Inflammatory macrophage treated with lipopolysaccharide for 4 hours (primary cell): ENCODE measurements at regions not wholly inside any gene's neighbourhood (a gene's known extent, or its start where the extent isn't known, plus 50 kb on each side); places are given as distances from the start of the nearest gene placed in this dataset.
"Not testable (repeated sequence)": the region's sequence is repeated elsewhere in the genome, so short reads cannot be mapped to it uniquely, and the experiment has no call there.

Experiments used
- DNase-seq: peaks from one replicate; pipeline ENCODE4 v3.0.0-alpha.2; 2020

GRCh38 chr14:56990991-56991627 lies 180.8 kb upstream of the OTX2 start:
- DNase-seq: not testable (repeated sequence)

- no peak for DNase-seq
Measured at GRCh38 chr14:56989359-56989758, 179.1 kb upstream of the OTX2 start.

DNA sequence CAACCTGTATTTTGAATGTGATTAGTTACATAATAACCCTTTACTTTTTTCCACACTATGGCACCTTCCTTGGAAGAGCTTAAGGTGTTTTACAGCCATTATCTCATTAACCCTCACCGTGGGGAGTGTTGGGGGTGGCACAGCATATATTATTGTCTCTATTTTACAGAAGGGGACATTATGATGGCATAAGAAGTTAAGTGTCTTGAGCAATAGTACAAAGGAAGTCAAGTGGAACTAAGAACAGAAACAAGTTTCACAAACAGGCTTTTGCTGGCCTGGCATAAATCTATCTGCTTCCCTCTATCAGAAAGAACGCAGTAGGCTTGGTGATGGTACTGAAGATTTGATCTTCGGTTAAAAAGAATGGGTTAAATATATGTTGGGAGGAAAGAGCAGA lies 169.7 kb upstream of the OTX2 start:
- DNase-seq: no peak

GRCh38 chr14:56976211-56976610 lies 165.9 kb upstream of the OTX2 start:
- no peak for DNase-seq

DNA sequence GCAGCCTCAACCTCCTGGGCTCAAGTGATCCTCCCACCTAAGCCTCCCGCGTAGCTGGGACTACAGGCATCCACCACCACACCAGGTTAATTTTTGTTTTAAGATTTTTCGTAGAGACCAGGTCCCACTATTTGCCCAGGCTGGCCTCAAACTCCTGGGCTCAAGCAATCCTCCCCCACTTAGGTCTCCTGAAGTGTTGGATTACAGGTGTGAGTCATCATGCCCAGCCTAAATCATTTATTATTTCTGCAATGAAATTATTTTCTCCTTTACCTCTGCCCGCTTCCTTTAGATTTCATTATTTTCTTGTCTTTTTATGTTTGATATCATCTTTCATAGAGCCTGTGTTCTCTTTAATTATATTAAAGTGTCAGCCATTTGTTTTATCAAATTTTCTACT lies 165.2 kb upstream of the OTX2 start:
- no peak for DNase-seq

- DNase-seq: no peak
Measured at GRCh38 chr14:56972948-56973347, 162.7 kb upstream of the OTX2 start.

DNA sequence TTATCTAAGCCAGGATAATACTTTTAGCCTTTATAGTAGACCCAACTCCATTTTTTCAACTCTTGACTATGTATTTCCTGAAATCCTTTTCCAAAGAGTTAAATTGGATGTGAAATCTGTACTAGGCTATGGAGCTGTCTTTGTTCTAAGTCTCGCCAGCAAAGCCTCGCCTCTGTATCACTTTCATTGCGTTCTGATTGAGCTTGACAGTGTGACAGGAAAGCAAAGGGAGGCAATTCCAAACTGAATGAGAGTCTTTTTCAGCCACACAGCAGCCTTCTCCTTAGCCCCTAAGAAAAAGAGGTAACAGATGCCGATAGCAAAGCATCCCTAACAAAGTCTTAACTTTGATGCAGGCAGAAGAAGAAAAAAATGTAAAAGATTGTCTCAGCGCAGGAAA lies 154.6 kb upstream of the OTX2 start:
- no peak for DNase-seq

GRCh38 chr14:56963381-56963780 lies 153.1 kb upstream of the OTX2 start:
- no peak for DNase-seq

- no peak for DNase-seq
Measured at GRCh38 chr14:56962444-56963080, 152.3 kb upstream of the OTX2 start.

GRCh38 chr14:56959869-56960268 lies 149.6 kb upstream of the OTX2 start:
- DNase-seq: no peak

DNA sequence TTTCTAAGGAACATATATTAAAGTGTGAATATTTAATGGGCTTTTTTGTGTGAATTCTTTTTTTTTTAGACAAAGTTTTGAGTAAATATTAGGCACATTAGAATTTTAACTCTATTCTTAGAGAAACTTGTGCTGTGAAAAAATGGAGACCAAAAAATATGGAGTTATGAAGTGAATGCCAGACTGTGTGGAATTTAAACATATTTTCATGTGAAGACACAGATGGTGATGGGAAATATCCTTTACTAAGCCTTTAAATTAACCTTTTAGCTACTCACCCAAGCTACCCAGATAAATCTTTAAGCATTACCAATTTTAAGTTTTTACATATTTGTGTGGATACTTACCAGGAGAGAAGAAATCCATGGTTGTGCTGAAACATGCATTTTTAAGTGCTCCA lies 148.8 kb upstream of the OTX2 start:
- no peak for DNase-seq

DNA sequence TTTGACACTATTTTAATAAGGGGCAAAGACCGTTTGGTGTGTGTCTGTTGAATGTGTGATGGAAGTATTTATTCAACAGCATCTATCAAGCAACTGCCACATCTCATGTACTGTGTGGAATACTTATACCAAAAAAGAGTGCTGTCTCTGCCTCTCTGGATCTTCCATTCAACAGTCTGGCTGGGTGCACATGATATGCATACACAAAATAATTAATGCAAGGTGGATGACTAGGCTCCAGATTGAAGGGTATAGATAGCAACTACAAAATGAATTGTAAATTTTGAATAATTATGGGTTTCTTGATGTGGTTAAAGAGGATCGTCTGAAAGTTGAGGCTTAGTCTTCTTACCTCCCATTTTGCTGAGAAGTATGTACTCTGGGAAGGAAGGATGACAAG lies 145.9 kb upstream of the OTX2 start:
- DNase-seq: no peak

GRCh38 chr14:56955745-56956144 lies 145.5 kb upstream of the OTX2 start:
- DNase-seq: no peak

GRCh38 chr14:56953884-56954283 lies 143.6 kb upstream of the OTX2 start:
- no peak for DNase-seq

GRCh38 chr14:56952766-56953473 lies 142.6 kb upstream of the OTX2 start:
- no peak for DNase-seq

- DNase-seq: no peak
Measured at GRCh38 chr14:56949828-56950227, 139.5 kb upstream of the OTX2 start.

DNA sequence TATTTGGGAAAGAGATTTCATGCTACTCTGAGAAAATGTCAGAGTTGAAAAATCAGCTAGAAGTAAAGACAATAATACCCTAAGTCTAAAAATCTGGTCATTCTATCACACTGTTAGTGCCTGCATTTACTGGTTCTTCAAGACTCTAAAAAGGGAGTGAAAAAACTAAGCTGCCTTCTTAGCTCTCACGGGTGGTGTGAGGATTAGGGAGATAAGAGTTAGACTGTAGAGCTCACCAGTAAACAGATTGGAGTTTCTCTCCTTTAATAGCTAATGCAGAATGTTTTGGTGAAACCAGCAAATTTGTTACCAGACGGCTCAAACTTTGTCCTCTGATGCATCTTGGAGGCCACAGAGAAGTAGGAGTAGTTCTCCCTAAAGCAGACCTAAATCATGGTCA lies 135.0 kb upstream of the OTX2 start:
- no peak for DNase-seq

DNA sequence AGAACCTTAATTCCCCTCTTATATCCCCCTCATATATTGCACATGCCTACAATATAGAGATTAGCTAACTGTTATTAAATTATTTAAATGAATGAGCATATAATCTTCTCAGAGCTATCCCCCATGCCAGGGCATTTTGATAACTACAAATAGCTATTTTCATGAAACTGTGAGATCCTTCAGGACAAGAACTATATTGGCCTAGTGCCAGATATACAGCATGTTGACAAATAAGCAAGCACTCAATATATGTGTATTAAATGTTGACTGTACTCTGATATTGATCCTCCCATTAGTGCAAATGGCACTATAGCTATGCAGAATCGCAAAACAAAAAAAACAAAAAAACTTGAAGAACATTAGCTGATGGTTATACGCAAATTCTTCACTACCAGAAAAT lies 134.1 kb upstream of the OTX2 start:
- no peak for DNase-seq

DNA sequence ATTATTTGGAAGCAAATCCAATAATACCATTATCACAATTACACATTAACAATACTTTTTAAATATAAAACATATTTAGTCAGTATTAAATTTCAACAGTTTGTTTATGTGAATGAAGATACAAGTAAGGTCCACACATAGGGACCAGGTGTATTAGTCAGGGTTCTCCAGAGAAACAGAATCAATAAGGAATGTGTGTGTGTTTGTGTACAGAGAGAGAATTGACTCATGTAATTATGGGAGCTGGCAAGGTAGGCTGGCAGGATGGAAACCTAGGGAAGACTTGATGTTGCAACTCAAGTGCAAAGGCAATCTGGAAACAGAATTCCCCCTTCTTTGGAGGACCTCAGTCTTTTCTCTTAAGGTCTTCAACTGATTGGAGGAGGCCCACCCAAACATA lies 123.2 kb upstream of the OTX2 start:
- DNase-seq: no peak

DNA sequence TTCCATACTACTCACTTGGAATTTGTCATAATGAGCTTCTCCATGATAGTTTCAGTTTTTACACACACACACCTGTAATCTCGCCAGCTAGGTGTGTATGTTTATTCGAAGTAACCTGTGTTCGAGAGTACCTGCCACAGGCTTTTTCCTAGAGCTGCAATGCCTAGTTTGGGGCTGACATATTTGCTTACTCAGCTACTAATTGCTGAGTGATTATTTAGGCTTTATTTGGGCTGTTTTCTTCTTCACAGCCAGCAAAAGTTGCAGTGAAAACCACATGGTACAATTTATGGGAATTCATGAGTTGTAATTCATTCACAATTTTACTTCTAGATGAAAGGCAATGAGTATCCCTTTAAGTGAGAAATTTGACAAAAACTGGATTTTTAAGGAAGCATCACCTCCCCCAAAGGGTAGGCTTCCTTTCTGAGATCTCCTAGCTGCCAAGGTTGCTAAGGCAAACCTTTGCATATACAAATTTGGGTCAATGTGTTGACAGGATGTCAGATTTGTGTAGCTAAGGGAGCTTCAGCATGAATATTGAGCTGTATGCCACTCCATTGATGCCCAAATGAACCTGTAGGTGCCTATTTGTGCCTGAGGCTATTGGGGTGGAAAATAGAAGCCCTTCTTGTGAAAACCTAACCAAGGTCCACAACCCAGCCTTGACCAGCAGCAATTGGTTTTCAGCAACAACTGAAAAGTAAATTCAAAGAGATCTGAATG lies 108.7 kb upstream of the OTX2 start:
- no peak for DNase-seq

- DNase-seq: no peak
Measured at GRCh38 chr14:56905282-56905681, 95.0 kb upstream of the OTX2 start.

DNA sequence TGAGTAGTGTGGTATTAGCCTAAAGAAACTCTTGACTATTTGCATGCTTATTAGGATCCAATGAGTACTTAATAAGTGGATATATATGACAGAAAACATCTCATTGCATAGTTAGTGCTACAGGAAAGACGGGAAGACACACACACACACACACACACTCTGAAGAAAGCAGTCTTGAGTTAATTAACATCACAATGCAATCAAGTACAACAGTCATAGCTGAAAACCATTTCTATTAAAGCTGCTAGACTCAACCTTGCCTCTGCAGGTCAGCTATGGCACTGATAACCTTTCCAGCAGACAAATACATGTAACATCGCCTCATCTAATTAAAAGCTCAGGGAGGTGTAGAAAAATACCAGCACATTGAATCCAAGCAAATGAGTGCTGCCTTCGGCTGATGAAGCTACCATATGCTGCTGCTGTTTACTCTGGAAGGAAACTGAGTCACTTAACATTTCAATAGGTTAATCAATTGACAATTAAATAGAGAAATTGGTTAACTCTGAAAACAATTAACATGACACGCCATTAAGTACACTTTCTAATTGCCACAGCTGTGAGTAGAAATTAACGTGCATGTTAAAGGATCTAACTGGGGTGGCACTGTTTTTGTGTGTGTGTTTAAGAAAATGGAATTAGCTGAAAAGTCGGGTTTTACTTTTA lies 93.2 kb upstream of the OTX2 start:
- no peak for DNase-seq

DNA sequence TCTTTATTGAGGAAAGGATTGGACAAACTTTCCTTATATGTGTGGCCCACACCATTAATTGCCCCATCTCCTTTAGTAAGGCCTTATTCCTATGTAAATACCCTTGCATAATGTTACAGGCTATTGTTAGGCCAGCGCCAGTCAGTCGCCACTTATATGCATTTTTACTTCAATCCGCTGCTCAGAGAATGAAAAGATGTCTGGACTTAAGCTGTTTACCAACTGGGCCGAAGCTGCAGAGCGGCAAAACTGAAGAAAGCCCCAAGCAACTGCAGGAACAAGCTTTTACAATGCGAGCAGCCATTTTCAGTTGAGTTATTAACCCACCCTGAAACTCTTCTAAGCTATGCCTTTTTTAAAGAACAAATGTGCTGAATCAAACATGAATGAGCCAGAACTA lies 92.1 kb upstream of the OTX2 start:
- DNase-seq: no peak
